ENCODE measurements at regions not wholly inside any gene's neighbourhood (a gene's known extent, or its start where the extent isn't known, plus 50 kb on each side); places are given as distances from the start of the nearest gene placed in this dataset.

GRCh38 chr2:15855766-15856260 is 84.5 kb upstream of the MYCN start:
- Mint-ChIP-seq H3K9me3 (ENCODE audit: unreplicated experiment) (peaks cover 2% of the 10 kb centered on the region), H3K36me3 (ENCODE audit: unreplicated experiment) (peaks cover 5% of the 10 kb centered on the region), H3K4me1 (ENCODE audit: low read depth, unreplicated experiment) (peaks cover 3% of the 10 kb centered on the region), H3K4me3 (ENCODE audit: unreplicated experiment) (no peak overlapping the region), H3K27me3 (ENCODE audit: unreplicated experiment) (peaks cover 6% of the 10 kb centered on the region), H3K27ac (ENCODE audit: unreplicated experiment) (no peak overlapping the region)
- DNase-seq = no peak
- TF ChIP-seq CTCF (IDR thresholded peaks at IDR 0.05; ENCODE audit: partially characterized antibody, unreplicated experiment) = no peak

GRCh38 chr2:15856318-15856717 is 84.0 kb upstream of the MYCN start:
- Mint-ChIP-seq H3K36me3 (ENCODE audit: unreplicated experiment) (peaks cover 5% of the 10 kb centered on the region), H3K27me3 (ENCODE audit: unreplicated experiment) (peaks cover 6% of the 10 kb centered on the region), H3K4me3 (ENCODE audit: unreplicated experiment) (no peak overlapping the region), H3K9me3 (ENCODE audit: unreplicated experiment) (peaks cover 2% of the 10 kb centered on the region), H3K4me1 (ENCODE audit: low read depth, unreplicated experiment) (peaks cover 3% of the 10 kb centered on the region), H3K27ac (ENCODE audit: unreplicated experiment) (no peak overlapping the region)
- DNase-seq = no peak
- TF ChIP-seq CTCF (IDR thresholded peaks at IDR 0.05; ENCODE audit: partially characterized antibody, unreplicated experiment) = no peak

GRCh38 chr2:15858466-15858865 is 81.9 kb upstream of the MYCN start:
- H3K9me3 Mint-ChIP-seq (ENCODE audit: unreplicated experiment) = no peaks in the 10 kb centered on the region
- H3K4me1 Mint-ChIP-seq (ENCODE audit: low read depth, unreplicated experiment) = peaks cover 9% of the 10 kb centered on the region
- H3K36me3 Mint-ChIP-seq (ENCODE audit: unreplicated experiment) = peaks cover 5% of the 10 kb centered on the region
- DNase-seq = no peak
- no peak overlapping the region for H3K4me3 Mint-ChIP-seq (ENCODE audit: unreplicated experiment)
- no peak for TF ChIP-seq CTCF (IDR thresholded peaks at IDR 0.05; ENCODE audit: partially characterized antibody, unreplicated experiment)
- no peak overlapping the region for H3K27ac Mint-ChIP-seq (ENCODE audit: unreplicated experiment)
- H3K27me3 Mint-ChIP-seq (ENCODE audit: unreplicated experiment) = peaks cover 6% of the 10 kb centered on the region

- no peak overlapping the region for H3K4me3 Mint-ChIP-seq (ENCODE audit: unreplicated experiment)
- H3K4me1 Mint-ChIP-seq (ENCODE audit: low read depth, unreplicated experiment) = peaks cover 9% of the 10 kb centered on the region
- H3K27me3 Mint-ChIP-seq (ENCODE audit: unreplicated experiment) = peaks cover 6% of the 10 kb centered on the region
- TF ChIP-seq CTCF (IDR thresholded peaks at IDR 0.05; ENCODE audit: partially characterized antibody, unreplicated experiment) = no peak
- no peaks in the 10 kb centered on the region for H3K9me3 Mint-ChIP-seq (ENCODE audit: unreplicated experiment)
- H3K27ac Mint-ChIP-seq (ENCODE audit: unreplicated experiment) = no peak overlapping the region
- H3K36me3 Mint-ChIP-seq (ENCODE audit: unreplicated experiment) = peaks cover 5% of the 10 kb centered on the region
- DNase-seq = no peak
Measured at GRCh38 chr2:15860051-15860663, 80.2 kb upstream of the MYCN start.

GRCh38 chr2:15860760-15861159 is 79.6 kb upstream of the MYCN start:
- peaks cover 6% of the 10 kb centered on the region for H3K27me3 Mint-ChIP-seq (ENCODE audit: unreplicated experiment)
- peaks cover 13% of the 10 kb centered on the region for H3K4me1 Mint-ChIP-seq (ENCODE audit: low read depth, unreplicated experiment)
- peaks cover 4% of the 10 kb centered on the region for H3K9me3 Mint-ChIP-seq (ENCODE audit: unreplicated experiment)
- peaks cover 5% of the 10 kb centered on the region for H3K36me3 Mint-ChIP-seq (ENCODE audit: unreplicated experiment)
- no peak overlapping the region for H3K4me3 Mint-ChIP-seq (ENCODE audit: unreplicated experiment)
- H3K27ac Mint-ChIP-seq (ENCODE audit: unreplicated experiment) = no peak overlapping the region
- no peak for DNase-seq
- no peak for TF ChIP-seq CTCF (IDR thresholded peaks at IDR 0.05; ENCODE audit: partially characterized antibody, unreplicated experiment)
